HG02610 (cell line): ENCODE measurements at regions not wholly inside any gene's neighbourhood (a gene's known extent, or its start where the extent isn't known, plus 50 kb on each side); places are given as distances from the start of the nearest gene placed in this dataset.

Experiments used
- ATAC-seq: cut with Tn5 transposase; IDR thresholded peaks from one replicate; pipeline ENCODE4 v1.9.1; 2021; ENCODE audit warnings: mild to moderate bottlenecking, moderate library complexity; ENCODE audit not compliant: unreplicated experiment

DNA sequence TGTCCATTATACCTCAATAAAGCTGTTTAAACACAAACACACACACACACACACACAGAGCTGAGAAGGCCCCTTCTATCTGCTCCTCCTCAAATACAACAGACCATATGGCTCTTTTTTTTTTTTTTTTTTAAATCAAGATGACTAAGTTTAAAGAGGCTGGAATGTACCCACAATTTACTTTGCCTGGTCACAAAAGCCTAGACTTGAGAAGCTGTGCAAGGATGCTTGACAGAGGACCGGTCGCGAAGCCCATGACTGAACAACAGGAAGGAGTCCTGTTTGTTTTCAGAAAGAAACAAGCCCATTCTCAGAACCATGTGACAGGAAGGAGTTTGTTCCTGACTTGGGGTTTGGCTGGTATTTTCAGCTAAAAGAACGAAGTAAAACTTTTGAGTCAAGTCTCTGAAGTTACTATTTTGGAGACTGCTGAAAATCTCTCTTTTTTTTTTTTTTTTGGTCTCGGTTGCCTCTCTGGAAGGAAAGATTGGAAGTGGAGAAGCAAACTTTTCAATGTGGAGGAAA is 650.9 kb upstream of the TENM3 start:
- no peak for ATAC-seq

DNA sequence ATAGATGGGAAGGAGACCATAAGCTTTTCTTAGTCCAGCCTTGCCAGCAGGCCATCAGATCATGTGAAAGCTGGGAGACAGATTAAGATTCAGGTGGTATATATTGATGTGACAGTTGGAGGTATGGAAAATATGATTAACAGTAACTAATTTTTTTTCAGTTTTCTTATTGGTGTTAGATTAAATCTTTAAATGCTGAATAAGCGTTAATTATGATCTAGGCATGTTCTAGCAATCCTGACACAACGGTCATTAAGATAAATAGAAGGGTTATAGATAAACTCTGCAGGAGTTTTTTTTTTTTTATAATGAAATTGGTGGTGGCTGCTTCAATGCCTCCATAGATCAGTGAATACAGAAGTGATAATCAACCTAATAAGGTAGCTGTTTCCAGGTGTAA is 649.5 kb upstream of the TENM3 start:
- no peak for ATAC-seq

DNA sequence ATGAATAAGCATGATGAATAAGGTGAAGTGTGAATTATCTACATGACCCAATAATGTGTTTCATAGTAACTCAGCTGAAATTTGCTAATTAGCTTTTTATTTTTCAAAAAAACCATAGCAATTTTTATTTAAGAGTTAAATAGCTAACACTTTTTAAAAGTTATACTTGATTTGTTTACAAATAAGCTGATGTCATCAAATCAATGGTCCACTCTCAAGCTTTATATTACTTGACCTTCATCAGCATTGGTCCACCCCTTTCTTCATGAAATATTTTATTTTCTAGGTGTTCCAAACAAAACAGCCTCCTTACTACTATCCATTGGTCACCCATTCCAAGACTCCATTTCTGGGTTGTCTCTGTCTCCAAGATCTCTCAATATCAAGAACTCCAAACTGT is 649.0 kb upstream of the TENM3 start:
- ATAC-seq = no peak

DNA sequence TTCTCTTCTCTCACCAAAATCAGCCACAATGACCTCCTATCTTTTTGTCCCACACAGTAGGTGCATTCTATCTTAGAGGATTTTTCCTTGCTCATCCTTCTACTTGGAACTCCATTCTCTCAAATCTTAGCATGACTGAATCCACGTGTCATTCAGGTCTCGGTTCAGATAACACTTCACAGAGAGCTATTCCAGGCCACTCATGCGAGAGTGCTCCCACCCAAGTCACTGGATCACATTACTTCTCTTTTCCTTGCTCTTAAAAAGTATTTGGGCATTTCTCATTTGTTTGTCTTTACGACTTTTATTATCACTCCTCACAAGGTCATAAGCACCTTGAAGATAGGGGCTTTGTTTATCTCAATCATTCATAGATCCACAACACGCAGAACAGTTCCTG is 647.5 kb upstream of the TENM3 start:
- no peak for ATAC-seq

DNA sequence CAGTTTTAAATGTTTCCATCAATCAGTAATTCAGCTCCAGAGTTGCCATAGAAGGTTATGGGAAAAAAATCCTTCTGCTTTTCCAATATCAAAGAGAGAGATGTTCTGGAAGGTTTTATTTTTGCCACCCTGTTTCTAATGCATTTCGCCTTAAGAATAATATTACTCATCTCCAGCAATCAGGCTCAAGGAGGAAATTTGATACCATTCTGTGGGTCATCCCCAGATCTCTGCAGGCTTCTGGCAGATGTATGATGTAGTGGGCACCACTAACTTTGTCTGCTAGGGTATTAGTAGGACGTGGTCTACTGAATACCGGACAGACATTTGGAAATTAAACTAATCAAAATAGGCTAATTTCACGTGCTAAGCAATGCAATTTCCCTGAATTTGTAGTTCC is 645.4 kb upstream of the TENM3 start:
- ATAC-seq = no peak

DNA sequence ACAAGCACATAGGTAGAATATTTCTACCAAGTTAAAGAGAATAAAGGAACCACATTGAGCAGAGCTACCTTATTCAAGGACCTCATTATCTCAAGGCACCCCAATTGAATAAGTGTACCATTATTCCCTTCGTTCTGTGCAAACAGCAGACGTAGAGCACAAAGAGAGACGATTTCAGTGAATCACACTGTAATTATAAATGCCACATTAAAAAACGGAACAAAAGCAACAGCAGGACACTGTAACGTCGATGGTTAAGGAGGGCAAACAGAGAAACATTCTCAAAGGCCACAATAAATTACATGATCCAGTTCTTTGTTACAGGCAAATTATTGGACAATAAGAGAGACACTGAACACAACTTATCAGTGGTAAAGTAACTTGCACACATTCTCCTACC is 644.1 kb upstream of the TENM3 start:
- ATAC-seq = no peak

DNA sequence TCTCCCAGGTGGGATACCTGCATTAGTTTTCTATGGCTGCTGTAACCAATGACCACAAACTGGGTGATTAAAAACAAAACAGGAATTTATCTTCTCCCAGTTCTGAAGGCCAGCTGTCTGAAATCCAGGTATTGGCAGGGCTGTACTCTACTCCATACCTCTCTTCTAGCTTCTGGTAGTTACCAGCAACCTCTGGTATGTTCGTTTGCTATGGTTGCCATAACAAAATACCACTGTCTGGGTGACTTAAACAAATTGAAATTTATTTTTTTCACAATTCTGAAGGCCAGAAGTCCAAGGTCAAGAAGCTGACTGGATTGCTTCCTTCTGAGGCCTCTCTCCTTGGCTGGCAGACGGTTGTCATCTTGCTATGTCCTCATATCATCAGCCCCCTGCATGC is 642.1 kb upstream of the TENM3 start:
- no peak for ATAC-seq

DNA sequence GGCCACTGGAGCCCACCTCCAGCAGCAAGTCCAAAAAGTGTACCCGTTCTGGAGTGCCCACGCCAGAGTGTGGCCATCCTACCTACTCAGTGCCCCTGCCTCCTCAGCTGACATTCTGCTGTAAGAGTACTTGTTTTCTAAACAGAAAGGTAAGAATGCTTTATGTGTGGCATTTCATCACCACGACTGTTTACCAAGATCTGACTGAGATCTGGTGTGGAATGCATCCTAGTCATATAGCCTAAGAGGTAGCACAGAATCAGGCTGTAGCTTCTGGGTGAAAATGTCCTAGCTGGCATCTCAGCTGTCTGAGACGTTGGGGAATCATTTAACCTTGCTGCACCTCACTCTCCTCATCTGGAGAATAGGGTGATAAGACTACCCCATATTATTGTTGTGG is 638.7 kb upstream of the TENM3 start:
- ATAC-seq = no peak

DNA sequence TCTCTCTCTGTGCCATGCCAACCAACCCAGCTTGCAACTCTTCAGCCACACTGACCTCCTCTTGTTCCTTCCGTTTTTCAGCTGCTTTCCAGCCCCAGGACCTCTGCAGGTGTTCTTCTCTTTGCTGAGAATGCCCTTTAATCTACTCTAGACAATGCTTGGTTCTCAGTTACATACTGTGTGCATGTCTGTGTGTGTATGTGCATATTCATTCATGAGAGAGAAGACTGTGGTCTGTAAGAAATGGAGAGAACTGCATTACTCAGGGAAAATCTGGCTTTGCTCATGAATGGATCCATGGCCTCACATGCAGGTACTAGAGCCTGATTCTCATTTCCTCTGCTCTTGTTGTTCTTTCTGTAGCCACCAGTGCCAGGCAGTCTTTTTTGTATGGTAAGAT is 636.9 kb upstream of the TENM3 start:
- ATAC-seq = no peak

DNA sequence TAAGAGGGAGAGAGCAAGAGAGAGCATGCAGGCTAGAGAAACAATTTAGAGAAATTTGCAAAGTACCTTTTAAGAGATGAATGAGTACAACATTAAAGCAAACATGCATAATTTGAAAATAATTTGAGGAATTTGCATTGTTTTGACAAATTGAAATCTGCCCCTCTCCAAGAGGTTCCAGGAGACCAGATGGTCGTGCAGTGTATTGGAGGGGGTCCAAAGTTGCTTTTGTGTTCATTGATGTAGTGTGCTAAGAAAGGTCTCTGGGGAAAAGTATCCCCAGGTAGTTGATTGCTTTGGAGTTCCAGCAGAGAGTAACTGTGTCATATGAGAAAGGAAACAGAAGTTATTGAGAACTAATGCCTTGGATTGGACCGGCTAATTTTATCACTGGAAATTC is 635.0 kb upstream of the TENM3 start:
- ATAC-seq = no peak

DNA sequence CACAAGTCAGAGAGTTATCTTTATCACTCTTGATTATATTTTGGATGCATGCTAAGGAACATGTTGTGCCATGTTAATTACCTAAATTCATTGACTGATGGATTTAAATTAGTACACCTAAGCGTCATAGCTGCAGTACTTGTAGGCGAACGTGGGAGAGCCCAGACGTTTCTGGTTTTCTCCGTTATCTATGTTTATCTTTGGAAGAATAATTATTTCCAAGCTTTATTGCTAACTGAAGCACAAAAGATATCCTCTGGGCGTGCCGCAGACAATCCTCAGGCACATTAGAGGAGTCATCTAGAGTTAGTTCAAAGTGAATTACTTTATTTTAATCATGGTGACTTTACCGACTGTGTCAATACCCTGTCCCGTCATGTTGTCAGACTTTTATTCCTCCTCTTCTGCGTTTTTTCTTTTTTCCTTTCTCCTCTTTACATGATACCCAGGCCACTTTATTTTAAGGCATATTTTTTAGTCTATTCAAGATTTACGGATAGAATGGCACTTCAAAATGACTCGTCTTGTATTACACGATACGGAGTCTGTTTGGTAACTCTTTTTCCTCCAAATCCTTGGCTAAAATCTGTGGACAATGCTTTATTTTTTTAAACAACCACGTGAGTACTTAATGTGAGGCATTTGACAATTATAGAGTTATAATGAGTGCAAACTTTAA is 632.0 kb upstream of the TENM3 start:
- no peak for ATAC-seq

DNA sequence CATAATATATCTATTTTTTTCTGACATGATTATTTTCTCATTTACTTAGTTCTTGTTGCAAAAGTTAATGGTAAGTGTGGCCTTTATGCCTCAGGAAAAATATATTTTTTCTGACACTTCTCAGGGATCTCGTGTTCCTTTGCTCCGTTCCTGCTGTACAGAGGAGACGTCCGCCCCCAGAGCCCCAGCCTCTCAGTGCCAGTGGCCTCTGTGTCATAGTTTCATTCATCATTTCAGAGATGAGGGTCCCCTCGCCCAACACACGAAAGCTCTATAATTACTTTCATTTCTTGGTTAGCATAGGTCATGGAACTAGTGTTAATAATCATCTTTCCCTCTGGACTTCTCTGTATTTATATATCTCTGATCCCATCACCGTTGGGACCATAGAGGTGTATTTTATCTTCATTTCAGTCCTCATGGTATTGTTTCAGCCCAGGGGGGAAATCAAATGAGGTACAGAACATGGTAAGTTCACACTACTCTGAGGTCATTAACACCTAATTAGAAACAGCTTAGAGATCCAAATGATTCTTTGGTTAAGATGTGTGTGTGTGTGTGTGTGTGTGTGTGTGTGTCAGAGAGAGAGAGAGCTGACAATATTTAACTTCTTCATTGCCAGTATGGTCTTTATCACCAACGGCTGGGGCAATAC is 631.1 kb upstream of the TENM3 start:
- no peak for ATAC-seq

DNA sequence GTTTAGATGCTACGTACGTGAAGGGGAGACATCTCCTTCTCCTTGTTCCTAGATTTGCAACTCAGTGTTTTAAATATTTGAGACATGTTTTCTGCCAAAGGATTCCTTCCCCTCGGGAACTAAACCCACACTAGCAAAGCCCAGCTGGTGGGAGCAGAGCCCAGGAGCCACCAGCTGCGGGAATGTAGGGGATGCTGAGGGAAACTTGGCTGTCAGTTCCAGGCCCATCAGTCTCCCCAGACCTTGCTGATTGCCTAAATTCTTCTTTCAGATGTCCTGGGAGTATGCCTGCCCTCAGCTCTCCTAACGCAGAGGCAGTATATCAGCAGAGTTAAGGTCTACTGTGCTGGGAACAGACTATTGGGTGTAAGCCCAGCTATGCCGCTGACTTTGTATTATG is 630.0 kb upstream of the TENM3 start:
- ATAC-seq = no peak

DNA sequence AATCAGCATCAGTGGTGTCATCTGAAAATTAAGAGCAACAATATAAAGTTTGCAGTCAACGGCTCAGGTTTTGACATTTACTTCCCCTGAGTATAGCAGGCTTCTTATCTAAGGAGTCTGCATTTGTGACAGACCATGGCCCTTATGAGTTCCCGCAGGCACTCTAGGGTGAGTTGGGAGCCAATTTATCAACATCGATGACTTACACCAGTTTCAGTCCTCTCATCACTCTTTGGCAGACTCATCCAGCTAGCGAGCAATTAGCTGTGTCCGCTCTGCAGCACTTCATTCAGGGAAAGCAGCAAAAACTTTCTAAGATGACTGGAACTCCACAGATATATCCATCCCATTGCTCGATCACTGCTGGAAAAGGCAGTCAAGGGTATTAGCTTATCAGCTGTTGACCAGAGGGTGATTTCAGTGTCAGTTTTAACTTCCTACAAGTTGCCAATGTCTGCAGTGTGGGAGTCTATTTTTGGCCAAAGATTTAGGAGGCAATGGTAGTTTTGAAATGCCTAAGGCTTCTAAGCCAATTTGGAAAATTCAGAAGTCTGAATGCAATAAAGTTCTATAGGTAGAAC is 625.1 kb upstream of the TENM3 start:
- no peak for ATAC-seq

DNA sequence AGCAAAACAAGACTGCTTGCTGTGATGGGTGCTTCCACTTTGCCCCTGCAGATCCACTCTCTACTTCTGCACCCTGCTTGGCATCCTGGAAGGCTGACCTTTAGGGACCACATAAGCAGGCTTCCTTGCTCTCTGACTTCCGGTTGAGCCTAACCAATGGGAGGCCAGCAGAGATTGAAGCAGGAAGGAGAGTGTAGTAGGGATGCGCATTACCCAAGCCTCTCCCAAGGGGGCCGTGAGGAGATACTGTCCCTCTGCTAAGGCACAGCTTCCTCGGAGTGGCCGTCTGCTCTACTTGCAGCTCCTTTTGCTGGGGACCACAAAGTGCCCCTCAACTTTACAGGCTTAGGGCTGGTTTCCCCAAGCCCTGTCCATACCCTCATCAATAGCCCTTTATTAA is 624.3 kb upstream of the TENM3 start:
- ATAC-seq = no peak

DNA sequence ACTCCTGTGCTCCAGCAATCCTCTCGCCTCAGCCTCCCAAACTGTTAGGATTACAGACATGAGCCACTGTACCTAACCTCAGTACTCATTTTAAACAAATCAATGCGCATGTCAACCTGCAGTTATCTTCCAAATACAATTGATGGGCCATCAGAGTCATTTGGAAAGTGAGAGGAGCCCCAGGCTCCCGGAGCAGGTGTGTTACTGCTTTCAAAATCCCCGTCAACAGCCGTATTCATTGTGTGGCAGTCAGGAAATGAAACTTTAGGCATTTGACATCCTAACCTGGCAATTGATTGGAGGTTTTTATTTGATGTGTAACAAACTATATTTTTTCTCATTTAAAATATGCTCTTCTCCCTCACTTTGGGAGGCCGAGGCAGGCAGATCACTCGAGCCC is 623.6 kb upstream of the TENM3 start:
- ATAC-seq = no peak

DNA sequence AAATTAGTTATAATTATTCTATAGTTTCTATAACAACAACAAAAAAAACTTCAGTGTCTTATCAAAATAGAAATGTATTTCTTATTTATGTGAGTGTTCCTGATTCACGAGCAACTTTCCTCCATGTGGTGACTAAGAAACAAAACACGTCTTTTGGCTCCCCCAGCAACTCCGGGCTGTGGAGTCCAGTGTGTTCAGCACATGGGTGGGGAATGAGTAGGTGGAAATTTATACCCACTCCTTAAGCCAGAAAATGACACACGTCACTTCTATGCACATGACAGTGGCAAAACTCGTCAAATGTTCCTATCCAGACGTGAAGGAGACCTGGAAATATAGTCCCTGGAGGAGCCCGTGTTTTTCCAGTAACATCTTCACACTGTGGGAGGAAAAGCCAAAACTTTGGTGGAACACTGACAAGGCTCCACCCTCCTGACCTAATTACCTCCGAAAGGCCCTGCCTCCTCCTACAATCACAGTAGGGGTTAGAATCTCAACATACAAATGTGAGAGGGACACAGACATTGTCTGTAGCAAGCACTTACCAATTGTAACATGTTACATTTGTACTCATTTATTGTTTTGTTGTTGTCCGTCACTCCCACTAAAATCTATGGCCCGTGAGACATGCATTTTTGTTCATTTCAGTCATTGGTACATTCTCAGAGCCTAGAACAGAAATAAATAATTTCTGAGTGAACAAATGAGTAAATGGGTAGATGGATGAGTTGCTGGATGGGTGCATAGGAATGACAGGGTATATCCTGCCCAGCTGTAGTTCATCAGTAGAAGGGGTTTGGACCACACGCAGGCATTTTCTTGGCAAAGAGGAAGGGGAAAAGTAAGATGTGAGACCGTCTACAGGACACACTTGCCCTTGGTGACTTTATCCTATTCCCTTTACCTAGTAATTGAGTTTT is 605.8 kb upstream of the TENM3 start:
- no peak for ATAC-seq

DNA sequence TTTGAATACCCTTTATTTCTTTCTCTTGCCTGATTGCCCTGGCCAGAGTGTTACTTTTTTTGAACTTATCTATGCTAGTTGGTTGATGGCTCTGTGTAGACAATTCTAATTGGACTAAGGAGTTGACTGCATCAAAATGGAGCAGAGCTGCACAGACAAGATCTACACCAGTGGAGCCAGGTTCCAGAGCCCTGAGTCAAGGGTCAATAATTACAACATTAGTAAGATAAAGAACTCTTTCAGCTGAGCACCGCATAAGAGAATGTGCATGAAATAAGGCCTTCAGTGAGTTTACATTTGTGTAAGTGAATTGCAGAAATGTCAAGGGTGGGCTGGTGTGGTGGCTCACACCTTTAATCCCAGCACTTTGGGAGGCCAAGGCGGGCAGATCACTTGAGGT is 599.7 kb upstream of the TENM3 start:
- ATAC-seq = no peak

DNA sequence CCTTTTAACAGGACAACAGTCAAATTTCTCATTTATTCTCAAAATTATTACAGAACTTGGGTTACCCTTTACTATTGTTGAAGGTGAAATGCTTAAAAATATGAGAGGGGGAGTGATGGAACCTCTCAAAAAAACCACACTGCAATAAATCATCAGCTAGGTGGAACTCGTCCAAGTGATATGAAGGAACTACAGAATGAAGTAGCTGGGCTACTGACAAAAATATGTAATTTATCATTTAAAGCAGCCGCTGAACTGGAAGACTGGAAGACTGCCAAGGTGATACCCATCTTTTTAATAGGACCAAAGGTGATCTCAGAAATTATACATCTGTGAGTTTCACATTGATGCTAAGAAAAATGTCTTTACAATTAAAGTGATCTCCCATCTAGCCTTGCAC is 597.7 kb upstream of the TENM3 start:
- ATAC-seq = no peak

DNA sequence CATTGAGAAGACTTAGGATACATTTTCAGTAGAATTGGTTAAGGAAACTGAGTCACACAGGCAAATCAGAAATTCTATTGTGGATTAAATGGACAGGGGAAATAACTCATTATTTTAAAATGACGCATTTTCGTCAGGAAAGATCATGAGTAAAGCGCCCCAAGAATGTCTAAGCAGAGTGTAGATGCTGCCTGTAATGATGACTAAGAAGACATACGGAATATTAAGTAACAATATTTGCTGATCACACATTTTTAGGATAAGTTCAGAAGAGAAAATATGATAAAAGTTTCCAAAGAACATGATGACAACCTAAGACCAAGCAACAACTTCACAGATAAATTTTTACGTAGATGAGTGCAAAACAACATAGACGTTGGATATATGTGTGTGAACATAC is 596.3 kb upstream of the TENM3 start:
- no peak for ATAC-seq

DNA sequence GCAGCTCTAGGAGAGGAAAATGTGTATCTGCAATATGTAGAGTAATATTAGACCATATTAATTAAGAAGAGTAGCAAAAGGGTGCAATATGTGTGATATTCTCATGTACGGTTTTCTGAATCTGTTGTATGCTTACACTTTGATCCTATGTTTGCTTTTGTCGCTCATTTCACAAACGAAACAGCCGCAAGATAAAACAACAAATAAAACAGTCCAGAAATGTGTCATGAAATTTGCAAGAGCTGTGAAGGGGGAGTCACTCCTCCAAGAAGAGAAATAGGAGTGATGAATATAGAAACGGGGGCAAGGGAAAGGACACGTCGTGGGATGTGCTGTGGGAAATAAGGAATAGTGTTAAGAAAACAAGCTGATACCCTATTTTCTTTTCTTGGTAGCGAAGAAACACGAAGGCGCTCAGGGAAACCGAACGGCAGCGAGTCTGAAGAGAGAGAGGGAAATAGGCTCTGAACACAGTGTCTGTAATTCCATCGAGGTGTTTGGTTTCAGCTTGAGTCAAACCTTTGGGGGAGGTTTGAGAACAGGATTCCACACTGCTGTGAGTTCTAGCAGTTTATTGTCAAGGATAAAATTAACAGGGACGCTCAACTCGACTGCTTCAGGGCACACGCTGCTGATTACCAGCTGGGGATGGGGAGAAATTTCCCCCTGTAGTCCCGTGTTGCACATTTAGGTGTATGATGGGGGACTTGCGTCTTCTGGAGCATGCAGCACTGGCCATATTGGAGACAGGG is 595.6 kb upstream of the TENM3 start:
- ATAC-seq = no peak
